HUDEP-2 (cell line): ENCODE measurements at regions not wholly inside any gene's neighbourhood (a gene's known extent, or its start where the extent isn't known, plus 50 kb on each side); places are given as distances from the start of the nearest gene placed in this dataset.
"Not testable (repeated sequence)": the region's sequence is repeated elsewhere in the genome, so short reads cannot be mapped to it uniquely, and the experiment has no call there.

ENCODE experiments used
- DNase-seq, 76 experiments: peaks; one replicate each; lab custom pipeline; 2025; ENCODE audit not compliant: unreplicated experiment in 76 of 76; lab: John Stamatoyannopoulos, UW

DNA sequence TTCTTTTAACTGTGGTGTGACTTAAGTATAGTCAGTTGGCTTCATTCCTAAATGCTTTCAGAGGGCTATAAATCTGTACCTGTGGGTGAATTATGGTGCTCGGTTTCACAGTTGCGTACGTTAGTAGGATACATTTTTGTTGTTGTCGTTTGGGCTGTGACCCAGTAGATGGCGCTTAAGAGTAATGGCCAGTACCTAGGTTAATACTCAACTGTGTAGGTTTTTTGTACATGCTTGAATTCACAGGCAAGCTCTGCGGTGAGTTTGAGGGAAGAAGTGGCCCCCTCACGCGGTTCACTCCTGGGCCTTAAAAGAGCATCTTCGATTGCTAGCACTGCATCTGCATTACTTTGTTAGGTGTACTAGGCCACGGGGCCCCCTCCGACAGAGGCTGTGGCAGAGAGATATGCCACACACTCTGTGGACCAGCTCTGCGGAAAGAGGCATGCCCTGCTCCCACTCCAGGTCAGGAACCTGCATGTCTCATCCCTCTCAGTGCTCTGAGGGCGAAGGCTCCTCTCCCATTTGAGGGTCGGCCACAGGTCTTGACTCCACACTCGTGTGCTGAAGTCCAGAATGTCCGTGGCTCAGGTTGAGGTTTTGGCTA lies 224.6 kb upstream of the TBL1Y start:
- not testable (repeated sequence) for DNase-seq

DNA sequence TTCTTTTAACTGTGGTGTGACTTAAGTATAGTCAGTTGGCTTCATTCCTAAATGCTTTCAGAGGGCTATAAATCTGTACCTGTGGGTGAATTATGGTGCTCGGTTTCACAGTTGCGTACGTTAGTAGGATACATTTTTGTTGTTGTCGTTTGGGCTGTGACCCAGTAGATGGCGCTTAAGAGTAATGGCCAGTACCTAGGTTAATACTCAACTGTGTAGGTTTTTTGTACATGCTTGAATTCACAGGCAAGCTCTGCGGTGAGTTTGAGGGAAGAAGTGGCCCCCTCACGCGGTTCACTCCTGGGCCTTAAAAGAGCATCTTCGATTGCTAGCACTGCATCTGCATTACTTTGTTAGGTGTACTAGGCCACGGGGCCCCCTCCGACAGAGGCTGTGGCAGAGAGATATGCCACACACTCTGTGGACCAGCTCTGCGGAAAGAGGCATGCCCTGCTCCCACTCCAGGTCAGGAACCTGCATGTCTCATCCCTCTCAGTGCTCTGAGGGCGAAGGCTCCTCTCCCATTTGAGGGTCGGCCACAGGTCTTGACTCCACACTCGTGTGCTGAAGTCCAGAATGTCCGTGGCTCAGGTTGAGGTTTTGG lies 208.8 kb upstream of the TBL1Y start:
- not testable (repeated sequence) for DNase-seq

DNA sequence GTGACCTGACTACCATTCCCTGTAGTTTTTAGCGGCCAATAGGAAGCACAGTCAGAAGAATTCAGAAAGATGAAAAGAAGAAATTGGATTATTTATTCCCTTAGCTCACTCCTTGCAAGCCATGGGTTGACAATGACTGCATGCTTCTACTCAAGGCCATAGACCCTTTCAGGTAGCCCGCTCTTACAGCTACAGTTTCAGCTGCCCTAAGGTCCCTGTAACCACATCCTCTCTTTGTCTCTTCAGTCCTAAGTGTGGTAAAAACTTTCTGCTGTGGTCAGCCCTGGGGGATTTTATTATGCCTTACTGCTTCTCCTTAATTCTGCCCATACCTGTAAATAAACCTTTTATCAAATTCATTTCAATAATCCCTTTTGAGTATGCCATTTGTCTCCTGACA lies 189.1 kb upstream of the TBL1Y start:
- not testable (repeated sequence) for DNase-seq

DNA sequence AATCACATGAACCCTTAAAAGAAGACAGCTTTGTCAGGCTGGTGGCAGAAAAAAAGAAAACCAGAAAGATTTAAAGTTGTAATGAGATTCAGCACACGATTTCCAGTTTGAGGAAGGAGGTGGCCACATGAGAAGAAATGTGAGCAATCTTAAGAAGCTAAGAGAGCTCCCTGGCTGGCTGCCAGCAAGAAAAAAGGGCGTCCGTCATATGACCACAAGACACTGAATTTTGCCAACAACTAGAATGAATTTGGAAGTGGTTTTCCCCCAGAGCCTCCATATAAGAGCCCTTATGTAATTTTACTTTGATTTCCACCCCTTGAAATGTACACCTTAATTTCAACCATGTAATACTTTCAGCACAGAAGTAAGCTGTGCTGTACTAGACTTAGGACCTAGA lies 163.3 kb upstream of the TBL1Y start:
- DNase-seq: peak in 5 of 76 experiments; percentile 0 to 6 (median 0)

DNA sequence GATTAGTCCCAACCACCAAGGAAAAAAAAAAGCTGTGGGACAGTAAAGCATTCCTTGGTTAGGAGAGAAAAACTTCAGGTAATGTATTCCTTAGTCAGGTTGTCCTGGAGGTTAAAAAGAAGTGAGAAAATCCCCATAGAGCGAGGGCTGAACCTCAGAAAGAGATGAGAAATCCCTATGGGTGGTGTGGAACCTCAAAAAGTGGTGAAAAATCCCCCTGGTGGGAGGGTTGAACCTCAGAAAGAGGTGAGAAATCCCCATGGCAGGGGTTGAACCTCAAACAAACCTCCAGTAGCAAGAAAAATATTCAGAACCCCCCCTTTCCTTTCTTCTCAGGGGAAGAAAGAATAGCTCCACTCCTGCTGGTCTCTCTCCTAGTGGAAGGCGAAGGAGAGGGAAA lies 128.2 kb upstream of the TBL1Y start:
- DNase-seq: no peak

DNA sequence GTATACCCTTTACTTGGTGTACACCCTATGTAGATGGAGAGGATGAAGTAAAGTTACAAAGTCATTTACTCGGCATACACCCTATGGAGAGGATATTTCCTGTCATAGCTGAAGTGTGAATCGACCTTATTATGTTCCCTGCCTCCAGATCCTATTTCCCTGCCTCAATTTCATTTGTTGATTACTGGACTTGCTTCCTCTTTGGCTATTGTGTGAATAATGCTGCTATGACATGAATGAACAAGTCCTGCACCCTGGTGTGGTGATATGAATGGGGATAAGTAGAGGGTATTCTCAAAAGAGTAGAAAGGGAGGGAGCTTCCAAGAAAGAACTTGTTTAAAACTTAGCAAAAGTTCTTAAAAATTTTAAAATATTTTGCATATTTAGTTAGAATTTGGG lies 123.5 kb upstream of the TBL1Y start:
- DNase-seq: no peak

DNA sequence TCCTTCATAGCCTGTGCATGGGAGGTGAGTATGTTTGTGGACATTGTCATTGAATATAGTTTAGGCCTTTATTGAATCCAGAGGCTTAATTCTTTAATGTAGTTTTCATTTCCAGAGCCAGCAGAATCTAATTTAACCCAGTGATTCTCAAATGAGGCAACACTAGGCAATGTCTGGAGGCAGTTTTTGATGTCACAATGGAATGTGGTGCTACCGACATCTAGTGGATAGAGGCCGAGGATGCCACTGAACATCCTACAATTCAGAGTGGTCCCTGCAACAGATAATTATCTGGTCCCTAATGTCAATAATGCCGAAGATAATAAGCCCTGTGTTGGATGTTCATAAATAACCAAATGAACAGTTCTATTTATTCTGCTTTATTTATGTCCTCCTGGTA lies 98.9 kb upstream of the TBL1Y start:
- no peak for DNase-seq
